ENCODE measurements at regions not wholly inside any gene's neighbourhood (a gene's known extent, or its start where the extent isn't known, plus 50 kb on each side); places are given as distances from the start of the nearest gene placed in this dataset.

DNA sequence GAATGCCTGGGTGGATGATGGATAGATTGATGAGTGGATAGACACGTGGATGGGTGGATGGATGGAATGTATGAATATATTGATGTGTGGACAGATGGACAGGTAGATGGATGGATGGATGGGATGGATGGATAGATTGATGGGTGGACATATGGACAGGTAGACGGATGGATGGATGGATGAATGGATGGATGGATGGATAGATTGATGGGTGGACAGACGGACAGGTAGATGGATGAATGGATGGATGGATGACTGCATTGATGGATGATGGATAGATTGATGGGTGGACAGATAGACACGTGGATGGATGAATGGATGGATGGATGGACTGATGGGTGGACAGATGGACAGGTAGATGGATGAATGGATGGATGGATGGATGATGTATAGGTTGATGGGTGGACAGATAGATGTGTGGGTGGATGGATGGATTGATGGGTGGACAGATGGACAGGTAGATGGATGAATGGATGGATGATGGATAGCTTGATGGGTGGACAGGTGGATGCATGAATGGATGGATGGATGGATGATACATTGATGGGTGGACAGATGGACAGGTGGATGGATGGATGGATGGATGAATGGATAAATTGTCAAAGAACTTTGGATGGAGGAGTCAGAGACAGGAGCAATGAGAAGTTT, 171.4 kb upstream of the AFDN start:
- no peak overlapping the region for H3K4me3 ChIP-seq (ENCODE audit: low read depth, low read length)
- DNase-seq (ENCODE audit: low read depth, low spot score): no peak
- H3K27ac ChIP-seq (ENCODE audit: low read depth, low read length): no peak overlapping the region
- POLR2A ChIA-PET: no interaction called here
- peaks cover 66% of the 10 kb centered on the region for H3K9me3 ChIP-seq (ENCODE audit: control insufficient read depth, insufficient read depth, low read length)
- CTCF ChIA-PET: no interaction called here
- TF ChIP-seq, protein P1, sequence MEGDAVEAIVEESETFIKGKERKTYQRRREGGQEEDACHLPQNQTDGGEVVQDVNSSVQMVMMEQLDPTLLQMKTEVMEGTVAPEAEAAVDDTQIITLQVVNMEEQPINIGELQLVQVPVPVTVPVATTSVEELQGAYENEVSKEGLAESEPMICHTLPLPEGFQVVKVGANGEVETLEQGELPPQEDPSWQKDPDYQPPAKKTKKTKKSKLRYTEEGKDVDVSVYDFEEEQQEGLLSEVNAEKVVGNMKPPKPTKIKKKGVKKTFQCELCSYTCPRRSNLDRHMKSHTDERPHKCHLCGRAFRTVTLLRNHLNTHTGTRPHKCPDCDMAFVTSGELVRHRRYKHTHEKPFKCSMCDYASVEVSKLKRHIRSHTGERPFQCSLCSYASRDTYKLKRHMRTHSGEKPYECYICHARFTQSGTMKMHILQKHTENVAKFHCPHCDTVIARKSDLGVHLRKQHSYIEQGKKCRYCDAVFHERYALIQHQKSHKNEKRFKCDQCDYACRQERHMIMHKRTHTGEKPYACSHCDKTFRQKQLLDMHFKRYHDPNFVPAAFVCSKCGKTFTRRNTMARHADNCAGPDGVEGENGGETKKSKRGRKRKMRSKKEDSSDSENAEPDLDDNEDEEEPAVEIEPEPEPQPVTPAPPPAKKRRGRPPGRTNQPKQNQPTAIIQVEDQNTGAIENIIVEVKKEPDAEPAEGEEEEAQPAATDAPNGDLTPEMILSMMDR (IDR thresholded peaks at IDR 0.05; ENCODE audit: low read depth, low read length): no peak
- H3K27me3 ChIP-seq (ENCODE audit: control insufficient read depth, insufficient read depth, low read length): no peaks in the 10 kb centered on the region

DNA sequence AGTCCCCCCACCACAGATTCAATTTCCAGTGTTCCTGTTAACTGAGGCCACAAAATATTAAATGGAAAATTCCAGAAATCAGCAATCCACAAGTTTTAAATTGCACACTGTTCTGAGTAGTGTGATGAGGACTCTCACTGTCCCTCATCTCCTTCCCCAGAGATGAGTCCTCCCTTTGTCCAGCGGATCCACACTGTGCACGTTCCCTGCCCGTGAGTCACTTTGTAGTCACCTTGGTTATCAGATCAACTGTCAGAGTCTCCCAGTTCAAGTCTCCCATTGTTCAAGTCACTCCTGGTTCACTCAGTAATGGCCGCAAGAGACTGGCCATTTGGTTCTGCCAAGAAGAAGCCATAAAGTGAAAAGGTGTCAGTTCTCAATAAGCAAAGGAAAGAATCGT, 168.6 kb upstream of the AFDN start:
- CTCF ChIA-PET: no interaction called here
- H3K27ac ChIP-seq (ENCODE audit: low read depth, low read length): no peak overlapping the region
- DNase-seq (ENCODE audit: low read depth, low spot score): no peak
- POLR2A ChIA-PET: no interaction called here
- peaks cover 62% of the 10 kb centered on the region for H3K9me3 ChIP-seq (ENCODE audit: control insufficient read depth, insufficient read depth, low read length)
- H3K4me3 ChIP-seq (ENCODE audit: low read depth, low read length): no peak overlapping the region
- TF ChIP-seq, protein P1 (IDR thresholded peaks at IDR 0.05; ENCODE audit: low read depth, low read length): no peak
- no peaks in the 10 kb centered on the region for H3K27me3 ChIP-seq (ENCODE audit: control insufficient read depth, insufficient read depth, low read length)

DNA sequence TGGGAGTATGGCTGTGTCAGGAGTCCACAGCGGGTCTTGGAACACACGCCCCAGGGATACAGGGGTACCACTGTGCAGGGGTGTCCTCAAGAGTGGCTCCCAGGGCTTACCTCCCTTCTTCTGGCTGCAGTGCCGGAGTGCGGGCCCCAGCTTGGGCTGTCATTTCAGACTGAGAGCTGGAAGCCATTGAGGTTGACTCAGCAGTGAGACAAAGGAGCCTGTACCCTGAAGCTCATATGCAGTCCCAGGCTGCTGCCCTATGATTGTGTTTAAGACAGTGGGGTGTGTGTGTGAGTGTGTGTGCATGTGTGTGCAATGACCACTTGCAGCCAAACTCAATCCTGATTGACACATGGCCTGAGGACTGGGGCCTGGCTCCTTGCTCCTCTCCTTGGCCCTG, 167.7 kb upstream of the AFDN start:
- no peak overlapping the region for H3K4me3 ChIP-seq (ENCODE audit: low read depth, low read length)
- DNase-seq (ENCODE audit: low read depth, low spot score): no peak
- ChIA-PET CTCF (no interaction called here), POLR2A (no interaction called here)
- H3K27ac ChIP-seq (ENCODE audit: low read depth, low read length): no peak overlapping the region
- H3K27me3 ChIP-seq (ENCODE audit: control insufficient read depth, insufficient read depth, low read length): no peaks in the 10 kb centered on the region
- H3K9me3 ChIP-seq (ENCODE audit: control insufficient read depth, insufficient read depth, low read length): peaks cover 62% of the 10 kb centered on the region
- TF ChIP-seq, protein P1 (IDR thresholded peaks at IDR 0.05; ENCODE audit: low read depth, low read length): no peak

DNA sequence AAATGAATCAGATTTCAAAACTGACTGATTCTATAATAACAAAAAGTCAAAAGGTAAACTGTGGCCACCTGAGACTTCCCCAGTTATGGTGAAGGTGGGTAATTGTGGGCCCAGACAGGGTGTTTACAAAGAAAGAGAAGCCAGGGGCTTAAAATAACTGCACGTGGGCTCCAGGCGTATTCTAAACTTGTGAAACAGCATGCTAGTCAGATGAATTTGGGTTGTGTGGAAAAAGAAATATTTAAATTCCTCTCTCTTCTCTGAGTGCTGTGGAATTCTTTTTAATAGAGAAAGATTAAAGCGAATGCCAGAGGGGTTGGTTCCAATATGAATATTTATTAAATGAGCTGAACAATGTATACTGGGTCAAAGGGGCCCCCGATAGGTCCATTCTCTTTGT, 166.3 kb upstream of the AFDN start:
- peaks cover 70% of the 10 kb centered on the region for H3K9me3 ChIP-seq (ENCODE audit: control insufficient read depth, insufficient read depth, low read length)
- no peaks in the 10 kb centered on the region for H3K27me3 ChIP-seq (ENCODE audit: control insufficient read depth, insufficient read depth, low read length)
- no peak overlapping the region for H3K27ac ChIP-seq (ENCODE audit: low read depth, low read length)
- ChIA-PET CTCF (no interaction called here), POLR2A (no interaction called here)
- DNase-seq (ENCODE audit: low read depth, low spot score): no peak
- no peak overlapping the region for H3K4me3 ChIP-seq (ENCODE audit: low read depth, low read length)
- TF ChIP-seq, protein P1 (IDR thresholded peaks at IDR 0.05; ENCODE audit: low read depth, low read length): no peak

DNA sequence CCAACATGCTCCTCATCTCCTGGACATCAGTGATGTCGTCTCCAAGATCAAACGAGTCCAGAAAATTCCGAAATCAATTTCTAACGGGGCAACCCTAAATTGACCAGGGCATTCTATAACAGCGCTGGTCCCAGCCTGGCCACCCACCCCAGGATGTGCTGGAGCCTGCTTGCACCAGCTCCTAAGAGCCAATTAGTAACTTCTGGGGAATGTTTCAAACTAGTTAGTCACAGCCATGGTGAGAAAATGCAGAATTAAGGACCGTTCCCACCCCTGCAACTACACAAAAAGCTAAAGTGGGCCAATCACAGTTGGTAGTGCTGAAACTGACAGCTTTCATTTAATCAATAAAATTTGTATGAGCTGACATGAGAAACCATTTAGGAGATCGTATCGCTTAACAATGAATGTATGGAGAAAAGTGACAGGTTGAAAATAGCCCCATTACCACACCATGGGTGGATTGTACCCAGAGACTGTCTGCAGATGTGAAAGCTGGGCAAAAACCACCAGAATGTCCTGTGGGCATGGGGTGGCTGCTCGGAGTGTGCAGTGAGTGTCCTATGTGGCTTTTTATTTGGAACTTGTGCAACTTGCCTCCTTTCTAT, 165.7 kb upstream of the AFDN start:
- Histone ChIP-seq H3K27me3 (ENCODE audit: control insufficient read depth, insufficient read depth, low read length) (no peaks in the 10 kb centered on the region), H3K4me3 (ENCODE audit: low read depth, low read length) (no peak overlapping the region), H3K27ac (ENCODE audit: low read depth, low read length) (no peak overlapping the region), H3K9me3 (ENCODE audit: control insufficient read depth, insufficient read depth, low read length) (peaks cover 76% of the 10 kb centered on the region)
- ChIA-PET POLR2A (no interaction called here), CTCF (no interaction called here)
- TF ChIP-seq, protein P1 (IDR thresholded peaks at IDR 0.05; ENCODE audit: low read depth, low read length): no peak
- no peak for DNase-seq (ENCODE audit: low read depth, low spot score)
